ENCODE measurements at regions not wholly inside any gene's neighbourhood (a gene's known extent, or its start where the extent isn't known, plus 50 kb on each side); places are given as distances from the start of the nearest gene placed in this dataset.
"Not testable (repeated sequence)": the region's sequence is repeated elsewhere in the genome, so short reads cannot be mapped to it uniquely, and the experiment has no call there.

- no peaks in the 10 kb centered on the region for H3K36me3 ChIP-seq (replicated peaks)
- in situ Hi-C loops (cut with HindIII; ENCODE audit: low pct_ligation_motif_present, low sequenced_read_pairs): no loop called here
- TF ChIP-seq CTCF (IDR thresholded peaks at IDR 0.05; ENCODE audit: low read depth, low read length, missing control alignments): no peak
- no peak for DNase-seq
- no peak overlapping the region for H3K27ac ChIP-seq
- H3K4me3 ChIP-seq (ENCODE audit: low read depth, low read length): no peak overlapping the region
- H3K27me3 ChIP-seq (replicated peaks): peaks cover 1% of the 10 kb centered on the region
These were observed 341.0 kb upstream of the SULF2 start for GRCh38 chr20:48126227-48126740.

GRCh38 chr20:48124960-48125359, 339.7 kb upstream of the SULF2 start:
- H3K27me3 ChIP-seq (replicated peaks): peaks cover 1% of the 10 kb centered on the region
- H3K27ac ChIP-seq: no peak overlapping the region
- H3K36me3 ChIP-seq (replicated peaks): no peaks in the 10 kb centered on the region
- TF ChIP-seq CTCF (IDR thresholded peaks at IDR 0.05; ENCODE audit: low read depth, low read length, missing control alignments): no peak
- in situ Hi-C loops (cut with HindIII; ENCODE audit: low pct_ligation_motif_present, low sequenced_read_pairs): no loop called here
- DNase-seq: no peak
- no peak overlapping the region for H3K4me3 ChIP-seq (ENCODE audit: low read depth, low read length)

- Histone ChIP-seq H3K4me3 (ENCODE audit: low read depth, low read length) (no peak overlapping the region), H3K27me3 (replicated peaks) (peaks cover 1% of the 10 kb centered on the region), H3K27ac (no peak overlapping the region), H3K36me3 (replicated peaks) (no peaks in the 10 kb centered on the region)
- TF ChIP-seq CTCF (IDR thresholded peaks at IDR 0.05; ENCODE audit: low read depth, low read length, missing control alignments): no peak
- no peak for DNase-seq
- in situ Hi-C loops (cut with HindIII; ENCODE audit: low pct_ligation_motif_present, low sequenced_read_pairs): no loop called here
These were observed 339.0 kb upstream of the SULF2 start for GRCh38 chr20:48124181-48124782.

GRCh38 chr20:48120120-48120519, 334.8 kb upstream of the SULF2 start:
- Histone ChIP-seq H3K27me3 (replicated peaks) (no peaks in the 10 kb centered on the region), H3K36me3 (replicated peaks) (no peaks in the 10 kb centered on the region), H3K4me3 (ENCODE audit: low read depth, low read length) (no peak overlapping the region), H3K27ac (no peak overlapping the region)
- in situ Hi-C loops (cut with HindIII; ENCODE audit: low pct_ligation_motif_present, low sequenced_read_pairs): no loop called here
- no peak for DNase-seq
- TF ChIP-seq CTCF (IDR thresholded peaks at IDR 0.05; ENCODE audit: low read depth, low read length, missing control alignments): no peak

- in situ Hi-C loops (cut with HindIII; ENCODE audit: low pct_ligation_motif_present, low sequenced_read_pairs): not testable (repeated sequence)
These were observed 334.1 kb upstream of the SULF2 start for GRCh38 chr20:48119389-48119788.

GRCh38 chr20:48115502-48115901, 330.2 kb upstream of the SULF2 start:
- DNase-seq: no peak
- in situ Hi-C loops (cut with HindIII; ENCODE audit: low pct_ligation_motif_present, low sequenced_read_pairs): no loop called here

More at GRCh38 chr20:48119389-48119788, 334.1 kb upstream of the SULF2 start:
- H3K27me3 ChIP-seq (replicated peaks); DNase-seq; H3K4me3 ChIP-seq (ENCODE audit: low read depth, low read length); H3K27ac ChIP-seq; H3K36me3 ChIP-seq (replicated peaks): not testable (repeated sequence)

More at GRCh38 chr20:48115502-48115901, 330.2 kb upstream of the SULF2 start:
- no peaks in the 10 kb centered on the region for H3K27me3 ChIP-seq (replicated peaks)
- H3K27ac ChIP-seq: no peak overlapping the region
- TF ChIP-seq CTCF (IDR thresholded peaks at IDR 0.05; ENCODE audit: low read depth, low read length, missing control alignments): no peak
- H3K4me3 ChIP-seq (ENCODE audit: low read depth, low read length): no peak overlapping the region
- no peaks in the 10 kb centered on the region for H3K36me3 ChIP-seq (replicated peaks)

Data from brain microvascular endothelial cell (primary cell).